GM23338 (cell line): ENCODE measurements at regions not wholly inside any gene's neighbourhood (a gene's known extent, or its start where the extent isn't known, plus 50 kb on each side); places are given as distances from the start of the nearest gene placed in this dataset.

Experiments used
- ATAC-seq: fragments of 200-7000 bp; cut with Tn5 transposase; 3 replicates; pipeline ENCODE4 v1.9.1; 2020
- DNase-seq: peaks from one replicate; pipeline ENCODE4 v3.0.0-alpha.2; 2015; ENCODE audit warnings: low spot score
- H2AFZ ChIP-seq: fragments of 200-600 bp; sonication (generic); 2 replicates; pipeline ENCODE4 v1.8.0; 2016; ENCODE audit warnings: antibody characterized with exemption, mild to moderate bottlenecking, moderate library complexity
- H3F3A ChIP-seq: fragments of 200-600 bp; sonication (generic); replicated peaks from 2 replicates; pipeline ENCODE4 v1.8.0; 2017; ENCODE audit warnings: antibody characterized with exemption, mixed run types, low read depth
- H3K27ac ChIP-seq: fragments of 200-600 bp; sonication (generic); 2 replicates; pipeline ENCODE4 v1.6.1; 2016; ENCODE audit warnings: low read depth
- H3K27me3 ChIP-seq: fragments of 200-600 bp; sonication (generic); 2 replicates; pipeline ENCODE4 v1.8.0; 2016; ENCODE audit warnings: mild to moderate bottlenecking, mixed run types, moderate library complexity; ENCODE audit not compliant: insufficient read depth
- H3K36me3 ChIP-seq: fragments of 200-600 bp; sonication (generic); 2 replicates; pipeline ENCODE4 v1.8.0; 2016; ENCODE audit warnings: mild to moderate bottlenecking; ENCODE audit not compliant: insufficient read depth
- H3K4me1 ChIP-seq: fragments of 200-600 bp; sonication (generic); 2 replicates; pipeline ENCODE4 v1.8.0; 2016; ENCODE audit warnings: mild to moderate bottlenecking, moderate library complexity; ENCODE audit not compliant: insufficient read depth
- H3K4me2 ChIP-seq: fragments of 200-600 bp; sonication (generic); 2 replicates; pipeline ENCODE4 v1.7.1; 2017; ENCODE audit warnings: mixed run types
- H3K4me3 ChIP-seq: fragments of 200-600 bp; sonication (generic); 2 replicates; pipeline ENCODE4 v1.6.1; 2016; ENCODE audit warnings: mixed run types
- H3K79me2 ChIP-seq: fragments of 200-600 bp; sonication (generic); replicated peaks from 2 replicates; pipeline ENCODE4 v1.8.0; 2017; ENCODE audit warnings: mild to moderate bottlenecking; ENCODE audit not compliant: insufficient read depth
- H3K9me2 ChIP-seq: fragments of 200-600 bp; sonication (generic); 2 replicates; pipeline ENCODE4 v1.8.0; 2017; ENCODE audit not compliant: insufficient read depth
- H4K20me1 ChIP-seq: fragments of 200-600 bp; sonication (generic); replicated peaks from 2 replicates; pipeline ENCODE4 v1.8.0; 2017; ENCODE audit warnings: mild to moderate bottlenecking; ENCODE audit not compliant: insufficient read depth
- H3K27ac Mint-ChIP-seq: 2 replicates; pipeline ENCODE4 v1.8.0; 2020; ENCODE audit warnings: inconsistent platforms, mild to moderate bottlenecking, moderate library complexity, mixed read lengths
- H3K27me3 Mint-ChIP-seq: 3 replicates; pipeline ENCODE4 v1.8.0; 2022; ENCODE audit warnings: low read depth, mild to moderate bottlenecking, moderate library complexity, mixed read lengths, inconsistent platforms; ENCODE audit not compliant: insufficient read depth, poor library complexity
- H3K36me3 Mint-ChIP-seq: 3 replicates; pipeline ENCODE4 v1.8.0; 2021; ENCODE audit warnings: low read depth, mild to moderate bottlenecking, inconsistent platforms, moderate library complexity, mixed read lengths
- H3K4me1 Mint-ChIP-seq: 3 replicates; pipeline ENCODE4 v1.8.0; 2020; ENCODE audit warnings: mild to moderate bottlenecking, inconsistent platforms, mixed read lengths
- H3K4me3 Mint-ChIP-seq: 3 replicates; pipeline ENCODE4 v1.8.0; 2021; ENCODE audit warnings: moderate library complexity, mild to moderate bottlenecking, inconsistent platforms, mixed read lengths
- H3K9me3 Mint-ChIP-seq: 3 replicates; pipeline ENCODE4 v1.8.0; 2020; ENCODE audit warnings: moderate library complexity, mild to moderate bottlenecking, inconsistent platforms, mixed read lengths
- CREB1 ChIP-seq: fragments of 250-450 bp; sonication (Bioruptor Pico); IDR thresholded peaks from 2 replicates; pipeline ENCODE4 v1.5.0; 2020; ENCODE audit warnings: low read depth, mild to moderate bottlenecking, moderate library complexity
- CTCF ChIP-seq, 2 experiments: fragments of 200-600 bp in 1 of 2; sonication (generic) in 1 of 2; conservative IDR thresholded peaks; 2 replicates each; pipeline versions ENCODE4 v1.5.1 to v1.6.1; 2016 to 2017; ENCODE audit warnings: antibody characterized with exemption in 2 of 2, low read depth in 2 of 2, mild to moderate bottlenecking in 2 of 2, moderate library complexity in 1 of 2
- EZH2 ChIP-seq: fragments of 200-600 bp; sonication (generic); IDR thresholded peaks from one replicate; pipeline ENCODE4 v1.8.0; 2017; ENCODE audit warnings: antibody characterized with exemption, mild to moderate bottlenecking, low read depth; ENCODE audit not compliant: unreplicated experiment
- EZH2phosphoT487 ChIP-seq: fragments of 200-600 bp; sonication (generic); IDR thresholded peaks from one replicate; pipeline ENCODE4 v1.8.1; 2018; ENCODE audit warnings: antibody characterized with exemption; ENCODE audit not compliant: unreplicated experiment
- JUNB ChIP-seq: IDR thresholded peaks from one replicate; pipeline ENCODE4 v1.6.1; 2016; ENCODE audit warnings: antibody characterized with exemption; ENCODE audit not compliant: unreplicated experiment
- NANOG ChIP-seq: IDR thresholded peaks from 2 replicates; pipeline ENCODE4 v1.6.1; 2016; ENCODE audit warnings: antibody characterized with exemption, borderline replicate concordance
- POLR2AphosphoS5 ChIP-seq: IDR thresholded peaks from 2 replicates; pipeline ENCODE4 v1.6.1; 2016; ENCODE audit warnings: antibody characterized with exemption, low read depth
- STAT1 ChIP-seq: IDR thresholded peaks from one replicate; pipeline ENCODE4 v1.6.1; 2016; ENCODE audit warnings: antibody characterized with exemption; ENCODE audit not compliant: unreplicated experiment
- ZNF114 ChIP-seq: fragments of 250-450 bp; sonication (Bioruptor Pico); IDR thresholded peaks from 2 replicates; pipeline ENCODE4 v1.5.0; 2020; ENCODE audit warnings: mild to moderate bottlenecking, moderate library complexity
- ZNF331 ChIP-seq: fragments of 250-450 bp; sonication (Bioruptor Pico); IDR thresholded peaks from 2 replicates; pipeline ENCODE4 v1.5.0; 2020; ENCODE audit warnings: low read depth, mild to moderate bottlenecking, moderate library complexity
- TF ChIP-seq, protein P1 (sequence below): IDR thresholded peaks from 2 replicates; pipeline ENCODE4 v1.6.1; 2016; ENCODE audit warnings: antibody characterized with exemption
- TF ChIP-seq, protein P2 (sequence below): fragments of 250-450 bp; sonication (Bioruptor Pico); IDR thresholded peaks from 2 replicates; pipeline ENCODE4 v1.5.0; 2020; ENCODE audit warnings: mild to moderate bottlenecking, moderate library complexity
- TF ChIP-seq, protein P3 (sequence below): IDR thresholded peaks from one replicate; pipeline ENCODE4 v1.6.1; 2018; ENCODE audit warnings: antibody characterized with exemption; ENCODE audit not compliant: unreplicated experiment

DNA sequence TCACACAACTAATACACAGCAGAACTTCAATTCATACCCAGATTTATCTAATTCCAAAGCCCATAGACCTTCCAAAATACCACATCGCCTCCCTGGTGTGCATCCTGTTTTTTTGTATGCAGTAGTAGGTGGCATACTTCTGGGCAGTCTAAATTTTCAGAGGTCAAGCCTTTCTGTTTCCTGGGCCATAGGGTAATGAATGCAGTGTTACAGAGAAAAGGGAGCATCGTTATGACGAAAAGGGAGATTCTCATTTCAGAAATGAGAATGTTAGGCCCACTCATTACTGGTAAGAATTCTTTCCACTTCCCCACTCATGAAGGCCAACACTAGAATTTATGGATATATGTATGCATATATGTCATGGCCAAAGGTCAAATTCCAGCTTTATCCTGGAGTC lies 267.8 kb upstream of the ASIC2 start:
- Histone ChIP-seq H3K79me2 (no peaks in the 10 kb centered on the region), H3K4me1 (no peaks in the 10 kb centered on the region), H3K9me2 (peaks cover 10% of the 10 kb centered on the region; the same call in 1 of the 2 replicates), H3K4me3 (no peak overlapping the region), H4K20me1 (no peaks in the 10 kb centered on the region), H3K4me2 (no peak overlapping the region), H3F3A (no peaks in the 10 kb centered on the region), H3K27ac (no peak overlapping the region), H2AFZ (no peak overlapping the region), H3K27me3 (no peaks in the 10 kb centered on the region), H3K36me3 (peaks cover 3% of the 10 kb centered on the region; the same call in 1 of the 2 replicates)
- Mint-ChIP-seq H3K27ac (no peak overlapping the region), H3K4me3 (no peak overlapping the region), H3K36me3 (peaks cover 8% of the 10 kb centered on the region; the same call in 2 of the 3 replicates), H3K9me3 (peaks cover 28% of the 10 kb centered on the region), H3K27me3 (peaks cover 3% of the 10 kb centered on the region), H3K4me1 (peaks cover 4% of the 10 kb centered on the region; the same call in 2 of the 3 replicates)
- DNase-seq (no peak), ATAC-seq (no peak)
- no peak for TF ChIP-seq STAT1
- TF ChIP-seq CREB1 (CRISPR knock-in tag): no peak
- TF ChIP-seq EZH2: no peak
- no peak for TF ChIP-seq NANOG
- no peak for TF ChIP-seq ZNF114 (CRISPR knock-in tag)
- TF ChIP-seq, protein P1, sequence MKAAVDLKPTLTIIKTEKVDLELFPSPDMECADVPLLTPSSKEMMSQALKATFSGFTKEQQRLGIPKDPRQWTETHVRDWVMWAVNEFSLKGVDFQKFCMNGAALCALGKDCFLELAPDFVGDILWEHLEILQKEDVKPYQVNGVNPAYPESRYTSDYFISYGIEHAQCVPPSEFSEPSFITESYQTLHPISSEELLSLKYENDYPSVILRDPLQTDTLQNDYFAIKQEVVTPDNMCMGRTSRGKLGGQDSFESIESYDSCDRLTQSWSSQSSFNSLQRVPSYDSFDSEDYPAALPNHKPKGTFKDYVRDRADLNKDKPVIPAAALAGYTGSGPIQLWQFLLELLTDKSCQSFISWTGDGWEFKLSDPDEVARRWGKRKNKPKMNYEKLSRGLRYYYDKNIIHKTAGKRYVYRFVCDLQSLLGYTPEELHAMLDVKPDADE: no peak
- TF ChIP-seq, protein P2, sequence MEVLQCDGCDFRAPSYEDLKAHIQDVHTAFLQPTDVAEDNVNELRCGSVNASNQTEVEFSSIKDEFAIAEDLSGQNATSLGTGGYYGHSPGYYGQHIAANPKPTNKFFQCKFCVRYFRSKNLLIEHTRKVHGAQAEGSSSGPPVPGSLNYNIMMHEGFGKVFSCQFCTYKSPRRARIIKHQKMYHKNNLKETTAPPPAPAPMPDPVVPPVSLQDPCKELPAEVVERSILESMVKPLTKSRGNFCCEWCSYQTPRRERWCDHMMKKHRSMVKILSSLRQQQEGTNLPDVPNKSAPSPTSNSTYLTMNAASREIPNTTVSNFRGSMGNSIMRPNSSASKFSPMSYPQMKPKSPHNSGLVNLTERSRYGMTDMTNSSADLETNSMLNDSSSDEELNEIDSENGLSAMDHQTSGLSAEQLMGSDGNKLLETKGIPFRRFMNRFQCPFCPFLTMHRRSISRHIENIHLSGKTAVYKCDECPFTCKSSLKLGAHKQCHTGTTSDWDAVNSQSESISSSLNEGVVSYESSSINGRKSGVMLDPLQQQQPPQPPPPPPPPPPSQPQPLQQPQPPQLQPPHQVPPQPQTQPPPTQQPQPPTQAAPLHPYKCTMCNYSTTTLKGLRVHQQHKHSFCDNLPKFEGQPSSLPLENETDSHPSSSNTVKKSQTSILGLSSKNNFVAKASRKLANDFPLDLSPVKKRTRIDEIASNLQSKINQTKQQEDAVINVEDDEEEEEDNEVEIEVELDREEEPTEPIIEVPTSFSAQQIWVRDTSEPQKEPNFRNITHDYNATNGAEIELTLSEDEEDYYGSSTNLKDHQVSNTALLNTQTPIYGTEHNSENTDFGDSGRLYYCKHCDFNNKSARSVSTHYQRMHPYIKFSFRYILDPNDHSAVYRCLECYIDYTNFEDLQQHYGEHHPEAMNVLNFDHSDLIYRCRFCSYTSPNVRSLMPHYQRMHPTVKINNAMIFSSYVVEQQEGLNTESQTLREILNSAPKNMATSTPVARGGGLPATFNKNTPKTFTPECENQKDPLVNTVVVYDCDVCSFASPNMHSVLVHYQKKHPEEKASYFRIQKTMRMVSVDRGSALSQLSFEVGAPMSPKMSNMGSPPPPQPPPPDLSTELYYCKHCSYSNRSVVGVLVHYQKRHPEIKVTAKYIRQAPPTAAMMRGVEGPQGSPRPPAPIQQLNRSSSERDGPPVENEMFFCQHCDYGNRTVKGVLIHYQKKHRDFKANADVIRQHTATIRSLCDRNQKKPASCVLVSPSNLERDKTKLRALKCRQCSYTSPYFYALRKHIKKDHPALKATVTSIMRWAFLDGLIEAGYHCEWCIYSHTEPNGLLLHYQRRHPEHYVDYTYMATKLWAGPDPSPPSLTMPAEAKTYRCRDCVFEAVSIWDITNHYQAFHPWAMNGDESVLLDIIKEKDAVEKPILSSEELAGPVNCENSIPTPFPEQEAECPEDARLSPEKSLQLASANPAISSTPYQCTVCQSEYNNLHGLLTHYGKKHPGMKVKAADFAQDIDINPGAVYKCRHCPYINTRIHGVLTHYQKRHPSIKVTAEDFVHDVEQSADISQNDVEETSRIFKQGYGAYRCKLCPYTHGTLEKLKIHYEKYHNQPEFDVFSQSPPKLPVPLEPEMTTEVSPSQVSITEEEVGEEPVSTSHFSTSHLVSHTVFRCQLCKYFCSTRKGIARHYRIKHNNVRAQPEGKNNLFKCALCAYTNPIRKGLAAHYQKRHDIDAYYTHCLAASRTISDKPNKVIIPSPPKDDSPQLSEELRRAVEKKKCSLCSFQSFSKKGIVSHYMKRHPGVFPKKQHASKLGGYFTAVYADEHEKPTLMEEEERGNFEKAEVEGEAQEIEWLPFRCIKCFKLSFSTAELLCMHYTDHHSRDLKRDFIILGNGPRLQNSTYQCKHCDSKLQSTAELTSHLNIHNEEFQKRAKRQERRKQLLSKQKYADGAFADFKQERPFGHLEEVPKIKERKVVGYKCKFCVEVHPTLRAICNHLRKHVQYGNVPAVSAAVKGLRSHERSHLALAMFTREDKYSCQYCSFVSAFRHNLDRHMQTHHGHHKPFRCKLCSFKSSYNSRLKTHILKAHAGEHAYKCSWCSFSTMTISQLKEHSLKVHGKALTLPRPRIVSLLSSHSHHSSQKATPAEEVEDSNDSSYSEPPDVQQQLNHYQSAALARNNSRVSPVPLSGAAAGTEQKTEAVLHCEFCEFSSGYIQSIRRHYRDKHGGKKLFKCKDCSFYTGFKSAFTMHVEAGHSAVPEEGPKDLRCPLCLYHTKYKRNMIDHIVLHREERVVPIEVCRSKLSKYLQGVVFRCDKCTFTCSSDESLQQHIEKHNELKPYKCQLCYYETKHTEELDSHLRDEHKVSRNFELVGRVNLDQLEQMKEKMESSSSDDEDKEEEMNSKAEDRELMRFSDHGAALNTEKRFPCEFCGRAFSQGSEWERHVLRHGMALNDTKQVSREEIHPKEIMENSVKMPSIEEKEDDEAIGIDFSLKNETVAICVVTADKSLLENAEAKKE (CRISPR knock-in tag): no peak
- no peak for TF ChIP-seq ZNF331
- TF ChIP-seq, protein P3, sequence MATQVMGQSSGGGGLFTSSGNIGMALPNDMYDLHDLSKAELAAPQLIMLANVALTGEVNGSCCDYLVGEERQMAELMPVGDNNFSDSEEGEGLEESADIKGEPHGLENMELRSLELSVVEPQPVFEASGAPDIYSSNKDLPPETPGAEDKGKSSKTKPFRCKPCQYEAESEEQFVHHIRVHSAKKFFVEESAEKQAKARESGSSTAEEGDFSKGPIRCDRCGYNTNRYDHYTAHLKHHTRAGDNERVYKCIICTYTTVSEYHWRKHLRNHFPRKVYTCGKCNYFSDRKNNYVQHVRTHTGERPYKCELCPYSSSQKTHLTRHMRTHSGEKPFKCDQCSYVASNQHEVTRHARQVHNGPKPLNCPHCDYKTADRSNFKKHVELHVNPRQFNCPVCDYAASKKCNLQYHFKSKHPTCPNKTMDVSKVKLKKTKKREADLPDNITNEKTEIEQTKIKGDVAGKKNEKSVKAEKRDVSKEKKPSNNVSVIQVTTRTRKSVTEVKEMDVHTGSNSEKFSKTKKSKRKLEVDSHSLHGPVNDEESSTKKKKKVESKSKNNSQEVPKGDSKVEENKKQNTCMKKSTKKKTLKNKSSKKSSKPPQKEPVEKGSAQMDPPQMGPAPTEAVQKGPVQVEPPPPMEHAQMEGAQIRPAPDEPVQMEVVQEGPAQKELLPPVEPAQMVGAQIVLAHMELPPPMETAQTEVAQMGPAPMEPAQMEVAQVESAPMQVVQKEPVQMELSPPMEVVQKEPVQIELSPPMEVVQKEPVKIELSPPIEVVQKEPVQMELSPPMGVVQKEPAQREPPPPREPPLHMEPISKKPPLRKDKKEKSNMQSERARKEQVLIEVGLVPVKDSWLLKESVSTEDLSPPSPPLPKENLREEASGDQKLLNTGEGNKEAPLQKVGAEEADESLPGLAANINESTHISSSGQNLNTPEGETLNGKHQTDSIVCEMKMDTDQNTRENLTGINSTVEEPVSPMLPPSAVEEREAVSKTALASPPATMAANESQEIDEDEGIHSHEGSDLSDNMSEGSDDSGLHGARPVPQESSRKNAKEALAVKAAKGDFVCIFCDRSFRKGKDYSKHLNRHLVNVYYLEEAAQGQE: no peak
- TF ChIP-seq JUNB: no peak
- no peak for TF ChIP-seq EZH2phosphoT487
- TF ChIP-seq POLR2AphosphoS5: no peak
- no peak for TF ChIP-seq CTCF (conservative IDR thresholded peaks at IDR 0.05; ENCODE audit: low read depth in 2 of 2)
